ENCODE measurements at regions not wholly inside any gene's neighbourhood (a gene's known extent, or its start where the extent isn't known, plus 50 kb on each side); places are given as distances from the start of the nearest gene placed in this dataset.
"Not testable (repeated sequence)": the region's sequence is repeated elsewhere in the genome, so short reads cannot be mapped to it uniquely, and the experiment has no call there.

DNA sequence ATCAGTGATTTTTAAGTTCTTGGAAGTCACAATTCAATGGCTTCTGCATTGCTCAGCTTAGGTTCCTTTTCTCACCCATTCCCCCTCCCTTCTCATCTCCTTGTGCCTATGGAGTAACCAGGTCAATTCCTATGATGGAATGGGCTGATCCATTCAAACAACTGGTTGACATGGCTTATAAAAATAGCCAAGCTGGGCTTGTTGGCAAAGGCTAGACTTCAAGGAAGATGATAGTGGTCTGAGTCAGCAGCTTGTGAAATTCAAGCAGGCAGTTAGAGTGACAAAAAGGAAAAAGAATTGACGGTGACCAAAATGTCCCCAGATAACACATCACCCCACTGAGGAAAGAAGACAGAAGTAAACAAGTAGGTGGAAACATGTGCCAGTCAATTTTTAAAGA, 119.9 kb upstream of the PCED1B start:
- no peak for DNase-seq (ENCODE audit: low read depth, low spot score)
- Histone ChIP-seq H3K9me3 (ENCODE audit: low read depth, low read length) (no peaks in the 10 kb centered on the region), H3K4me3 (no peak overlapping the region), H3K27ac (no peak overlapping the region), H3K36me3 (ENCODE audit: insufficient read depth, low read length) (no peaks in the 10 kb centered on the region), H3K9ac (ENCODE audit: insufficient read length) (no peak overlapping the region)
- no peak for TF ChIP-seq FOXP2 (optimal IDR thresholded peaks at IDR 0.05; ENCODE audit: control extremely low read depth, extremely low read length, insufficient read depth)
- TF ChIP-seq POLR2AphosphoS5 (IDR thresholded peaks at IDR 0.05; ENCODE audit: borderline replicate concordance, low read depth, low read length), result no peak

DNA sequence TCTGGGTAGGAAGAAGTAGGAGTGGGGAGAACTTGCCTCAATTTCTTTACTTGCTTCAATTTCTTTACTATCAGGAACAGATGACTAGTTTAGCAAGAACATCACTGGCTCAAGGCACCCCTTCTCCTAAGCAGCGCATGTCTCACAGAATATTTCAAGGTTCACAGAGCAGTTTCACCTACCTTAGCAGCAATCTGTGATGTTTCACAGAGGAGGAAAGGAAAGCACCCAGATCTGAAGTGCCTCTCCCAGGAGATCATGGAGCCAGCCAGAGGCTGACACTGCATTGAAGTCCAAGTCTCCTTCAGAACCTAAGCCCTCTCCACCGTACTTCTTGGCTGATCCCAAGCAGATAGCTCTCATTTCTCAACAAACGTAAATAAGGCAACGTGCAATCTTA, 118.7 kb upstream of the PCED1B start:
- Histone ChIP-seq H3K36me3 (ENCODE audit: insufficient read depth, low read length) (no peaks in the 10 kb centered on the region), H3K27ac (no peak overlapping the region), H3K4me3 (no peak overlapping the region), H3K9ac (ENCODE audit: insufficient read length) (no peak overlapping the region), H3K9me3 (ENCODE audit: low read depth, low read length) (no peaks in the 10 kb centered on the region)
- DNase-seq (ENCODE audit: low read depth, low spot score), result no peak
- no peak for TF ChIP-seq POLR2AphosphoS5 (IDR thresholded peaks at IDR 0.05; ENCODE audit: borderline replicate concordance, low read depth, low read length)
- no peak for TF ChIP-seq EZH2 (IDR thresholded peaks at IDR 0.05)
- no peak for TF ChIP-seq FOXP2 (optimal IDR thresholded peaks at IDR 0.05; ENCODE audit: control extremely low read depth, extremely low read length, insufficient read depth)

DNA sequence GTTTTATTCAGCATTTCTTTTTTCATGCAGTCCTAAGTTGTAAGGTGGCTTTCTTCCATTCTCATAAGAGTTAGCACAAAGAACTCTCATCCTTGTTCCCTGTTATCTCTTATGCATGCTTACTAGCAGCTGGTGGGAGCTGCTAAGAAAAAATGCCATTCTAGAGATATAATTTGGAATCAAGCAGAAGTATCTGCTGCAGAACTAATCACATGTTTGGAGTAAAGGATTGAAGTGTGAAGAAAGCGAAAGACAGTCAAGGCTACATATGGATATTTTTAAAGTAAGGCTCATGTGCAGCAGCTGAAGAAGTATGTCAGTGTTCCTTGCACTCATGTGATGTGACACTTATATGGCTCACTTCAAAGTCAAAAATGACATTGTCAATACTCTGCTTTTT, 116.2 kb upstream of the PCED1B start:
- DNase-seq (ENCODE audit: low read depth, low spot score), result no peak
- H3K9ac ChIP-seq (ENCODE audit: insufficient read length), result no peak overlapping the region
- H3K4me3 ChIP-seq, result no peak overlapping the region
- H3K27ac ChIP-seq, result no peak overlapping the region
- H3K9me3 ChIP-seq (ENCODE audit: low read depth, low read length), result no peaks in the 10 kb centered on the region
- H3K36me3 ChIP-seq (ENCODE audit: insufficient read depth, low read length), result no peaks in the 10 kb centered on the region
- TF ChIP-seq FOXP2 (optimal IDR thresholded peaks at IDR 0.05; ENCODE audit: control extremely low read depth, extremely low read length, insufficient read depth) (no peak), POLR2AphosphoS5 (IDR thresholded peaks at IDR 0.05; ENCODE audit: borderline replicate concordance, low read depth, low read length) (no peak), EZH2 (IDR thresholded peaks at IDR 0.05) (no peak)

GRCh38 chr12:46963977-46964971, 115.1 kb upstream of the PCED1B start:
- no peak overlapping the region for H3K9ac ChIP-seq (ENCODE audit: insufficient read length)
- no peak for TF ChIP-seq EZH2 (IDR thresholded peaks at IDR 0.05)
- TF ChIP-seq POLR2AphosphoS5 (IDR thresholded peaks at IDR 0.05; ENCODE audit: borderline replicate concordance, low read depth, low read length), result no peak
- no peak for TF ChIP-seq FOXP2 (optimal IDR thresholded peaks at IDR 0.05; ENCODE audit: control extremely low read depth, extremely low read length, insufficient read depth)
- no peaks in the 10 kb centered on the region for H3K36me3 ChIP-seq (ENCODE audit: insufficient read depth, low read length)
- no peak for DNase-seq (ENCODE audit: low read depth, low spot score)
- no peak overlapping the region for H3K4me3 ChIP-seq
- no peak overlapping the region for H3K27ac ChIP-seq
- no peaks in the 10 kb centered on the region for H3K9me3 ChIP-seq (ENCODE audit: low read depth, low read length)

- Histone ChIP-seq H3K27ac (no peak overlapping the region), H3K4me3 (no peak overlapping the region), H3K36me3 (ENCODE audit: insufficient read depth, low read length) (no peaks in the 10 kb centered on the region), H3K9me3 (ENCODE audit: low read depth, low read length) (no peaks in the 10 kb centered on the region), H3K9ac (ENCODE audit: insufficient read length) (no peak overlapping the region)
- no peak for TF ChIP-seq FOXP2 (optimal IDR thresholded peaks at IDR 0.05; ENCODE audit: control extremely low read depth, extremely low read length, insufficient read depth)
- no peak for DNase-seq (ENCODE audit: low read depth, low spot score)
These were observed 114.3 kb upstream of the PCED1B start for GRCh38 chr12:46965137-46965536.

- Histone ChIP-seq H3K4me3 (no peak overlapping the region), H3K9me3 (ENCODE audit: low read depth, low read length) (no peaks in the 10 kb centered on the region), H3K36me3 (ENCODE audit: insufficient read depth, low read length) (no peaks in the 10 kb centered on the region), H3K9ac (ENCODE audit: insufficient read length) (no peak overlapping the region), H3K27ac (no peak overlapping the region)
- DNase-seq (ENCODE audit: low read depth, low spot score), result no peak
- TF ChIP-seq POLR2AphosphoS5 (IDR thresholded peaks at IDR 0.05; ENCODE audit: borderline replicate concordance, low read depth, low read length), result no peak
- TF ChIP-seq FOXP2 (optimal IDR thresholded peaks at IDR 0.05; ENCODE audit: control extremely low read depth, extremely low read length, insufficient read depth), result no peak
- TF ChIP-seq EZH2 (IDR thresholded peaks at IDR 0.05), result no peak
These were observed 113.5 kb upstream of the PCED1B start for GRCh38 chr12:46965880-46966279.

GRCh38 chr12:46970636-46971035, 108.8 kb upstream of the PCED1B start:
- no peak for DNase-seq (ENCODE audit: low read depth, low spot score)
- no peak overlapping the region for H3K4me3 ChIP-seq
- H3K9me3 ChIP-seq (ENCODE audit: low read depth, low read length), result no peaks in the 10 kb centered on the region
- H3K27ac ChIP-seq, result no peak overlapping the region
- H3K36me3 ChIP-seq (ENCODE audit: insufficient read depth, low read length), result no peaks in the 10 kb centered on the region
- H3K9ac ChIP-seq (ENCODE audit: insufficient read length), result no peak overlapping the region
- TF ChIP-seq POLR2AphosphoS5 (IDR thresholded peaks at IDR 0.05; ENCODE audit: borderline replicate concordance, low read depth, low read length) (no peak), FOXP2 (optimal IDR thresholded peaks at IDR 0.05; ENCODE audit: control extremely low read depth, extremely low read length, insufficient read depth) (no peak), EZH2 (IDR thresholded peaks at IDR 0.05) (no peak)

DNA sequence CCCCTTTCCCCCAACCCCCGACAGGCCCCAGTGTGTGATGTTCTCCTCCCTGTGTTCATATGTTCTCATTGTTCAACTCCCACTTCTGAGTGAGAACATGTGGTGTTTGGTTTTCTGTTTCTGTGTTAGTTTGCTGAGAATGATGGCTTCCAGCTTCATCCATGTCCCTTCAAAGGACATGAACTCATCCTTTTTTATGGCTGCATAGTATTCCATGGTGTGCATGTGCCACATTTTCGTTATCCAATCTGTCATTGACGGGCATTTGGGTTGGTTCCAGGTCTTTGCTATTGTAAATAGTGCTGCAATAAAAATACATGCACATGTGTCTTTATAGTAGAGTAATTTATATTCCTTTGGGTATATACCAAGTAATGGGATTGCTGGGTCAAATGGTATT, 105.5 kb upstream of the PCED1B start:
- not testable (repeated sequence) for H3K9me3 ChIP-seq (ENCODE audit: low read depth, low read length); H3K36me3 ChIP-seq (ENCODE audit: insufficient read depth, low read length); H3K4me3 ChIP-seq; H3K27ac ChIP-seq; DNase-seq (ENCODE audit: low read depth, low spot score); H3K9ac ChIP-seq (ENCODE audit: insufficient read length)

DNA sequence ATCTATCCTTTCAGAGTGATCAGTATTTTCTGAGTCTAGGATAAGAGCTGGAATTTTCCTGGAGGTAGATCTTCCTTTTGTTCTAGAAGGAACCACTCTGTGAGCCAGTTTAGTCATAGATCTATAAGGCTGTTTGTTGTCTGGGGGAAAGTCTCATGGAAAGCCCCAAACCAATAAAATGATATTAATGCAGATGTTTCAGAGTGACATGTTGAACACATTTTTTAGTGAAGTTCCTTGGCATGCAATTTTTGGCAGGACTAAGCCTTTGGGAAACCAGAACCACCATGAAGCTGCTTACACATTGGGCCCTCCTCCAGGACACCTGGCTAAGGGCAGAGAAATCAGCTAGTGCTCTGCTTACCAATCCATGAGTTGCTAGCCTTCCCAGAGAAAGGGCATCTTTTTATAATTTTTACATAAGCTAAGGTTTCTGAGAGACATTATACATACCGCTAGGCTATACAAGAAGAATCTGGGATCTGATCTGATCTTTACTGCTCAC, 101.5 kb upstream of the PCED1B start:
- no peaks in the 10 kb centered on the region for H3K9me3 ChIP-seq (ENCODE audit: low read depth, low read length)
- H3K4me3 ChIP-seq, result no peak overlapping the region
- no peaks in the 10 kb centered on the region for H3K36me3 ChIP-seq (ENCODE audit: insufficient read depth, low read length)
- DNase-seq (ENCODE audit: low read depth, low spot score), result no peak
- TF ChIP-seq EZH2 (IDR thresholded peaks at IDR 0.05) (no peak), POLR2AphosphoS5 (IDR thresholded peaks at IDR 0.05; ENCODE audit: borderline replicate concordance, low read depth, low read length) (no peak), FOXP2 (optimal IDR thresholded peaks at IDR 0.05; ENCODE audit: control extremely low read depth, extremely low read length, insufficient read depth) (no peak)
- no peak overlapping the region for H3K9ac ChIP-seq (ENCODE audit: insufficient read length)
- H3K27ac ChIP-seq, result no peak overlapping the region

Data from SK-N-MC (cell line).